SK-N-SH (cell line): ENCODE measurements at regions not wholly inside any gene's neighbourhood (a gene's known extent, or its start where the extent isn't known, plus 50 kb on each side); places are given as distances from the start of the nearest gene placed in this dataset.

Source experiments
- CTCF ChIA-PET: fragments of 300-600, 350-600 bp; formaldehyde crosslinking; extraction: SDS; loops from one replicate; lab custom pipeline; 2021; lab: Yijun Ruan, JAX
- POLR2A ChIA-PET: fragments of 350-600 bp; sonication (Branson Sonifier 250); formaldehyde crosslinking; extraction: SDS; loops from one replicate; lab custom pipeline; 2020; ENCODE audit warnings: antibody characterized with exemption, inconsistent platforms; lab: Yijun Ruan, JAX
- DNase-seq: peaks from one replicate; pipeline ENCODE4 v3.0.0; 2012
- H2AFZ ChIP-seq: fragments of 200-600 bp; sonication (generic); 2 replicates; pipeline ENCODE4 v1.8.1; 2016; ENCODE audit warnings: antibody characterized with exemption, mild to moderate bottlenecking, low read depth
- H3F3A ChIP-seq: fragments of 200-600 bp; sonication (generic); replicated peaks from 2 replicates; pipeline ENCODE3; 2016; ENCODE audit warnings: antibody characterized with exemption, mild to moderate bottlenecking; ENCODE audit not compliant: insufficient read depth
- H3K27ac ChIP-seq, 2 experiments: fragments of 200-500 bp in 1 of 2; fragments of 200-600 bp in 1 of 2; sonication (Bioruptor generic) in 1 of 2; sonication (generic), shearing (Covaris generic) in 1 of 2; 2 replicates each; pipeline versions ENCODE4 v1.5.1 to v1.6.1; 2014 to 2016; ENCODE audit warnings: low read depth in 2 of 2, inconsistent platforms in 1 of 2, low read length in 1 of 2, mild to moderate bottlenecking in 1 of 2, mixed read lengths in 1 of 2
- H3K27me3 ChIP-seq: fragments of 200-600 bp; sonication (generic), shearing (Covaris generic); 2 replicates; pipeline ENCODE4 v1.6.1; 2016; ENCODE audit warnings: mixed run types; ENCODE audit not compliant: insufficient read depth
- H3K36me3 ChIP-seq, 2 experiments: fragments of 200-500 bp in 1 of 2; fragments of 200-600 bp in 1 of 2; sonication (Bioruptor generic) in 1 of 2; sonication (generic) in 1 of 2; replicated peaks in 1 of 2; 2 replicates each; pipeline versions ENCODE3 to v1.5.1; 2014 to 2016; ENCODE audit warnings: low read length in 1 of 2, mild to moderate bottlenecking in 1 of 2; ENCODE audit not compliant: insufficient read depth in 2 of 2, control insufficient read depth in 1 of 2
- H3K4me1 ChIP-seq, 2 experiments: fragments of 200-500 bp in 1 of 2; fragments of 200-600 bp in 1 of 2; sonication (Bioruptor generic) in 1 of 2; sonication (generic), shearing (Covaris generic) in 1 of 2; 2 replicates each; pipeline versions ENCODE4 v1.5.1 to v1.6.1; 2014 to 2016; ENCODE audit warnings: low read depth in 1 of 2, low read length in 1 of 2, mixed run types in 1 of 2; ENCODE audit not compliant: insufficient read depth in 2 of 2, control insufficient read depth in 1 of 2
- H3K4me2 ChIP-seq: fragments of 200-600 bp; sonication (generic), shearing (Covaris generic); 2 replicates; pipeline ENCODE4 v1.6.1; 2017; ENCODE audit warnings: mixed run types
- H3K4me3 ChIP-seq, 2 experiments: fragments of 200-500 bp in 1 of 2; fragments of 200-600 bp in 1 of 2; sonication (Bioruptor generic) in 1 of 2; sonication (generic), shearing (Covaris generic) in 1 of 2; 2 replicates each; pipeline versions ENCODE4 v1.5.1 to v1.8.1; 2014 to 2016; ENCODE audit warnings: low read depth in 2 of 2, inconsistent platforms in 1 of 2, low read length in 1 of 2, mild to moderate bottlenecking in 1 of 2, mixed read lengths in 1 of 2, moderate library complexity in 1 of 2
- H3K79me2 ChIP-seq: fragments of 200-600 bp; sonication (generic); 2 replicates; pipeline ENCODE4 v1.8.1; 2017; ENCODE audit warnings: mild to moderate bottlenecking; ENCODE audit not compliant: insufficient read depth
- H3K9ac ChIP-seq: fragments of 200-600 bp; sonication (generic); 2 replicates; pipeline ENCODE4 v1.6.1; 2017; ENCODE audit warnings: mixed run types
- H3K9me2 ChIP-seq: fragments of 200-600 bp; sonication (generic); 2 replicates; pipeline ENCODE4 v1.6.1; 2017; ENCODE audit warnings: mixed run types
- H3K9me3 ChIP-seq: fragments of 200-600 bp; sonication (generic); 2 replicates; pipeline ENCODE4 v1.6.1; 2017; ENCODE audit warnings: mixed run types, mild to moderate bottlenecking, moderate library complexity
- H4K20me1 ChIP-seq: fragments of 200-600 bp; sonication (generic); 2 replicates; pipeline ENCODE4 v1.6.1; 2017; ENCODE audit warnings: mild to moderate bottlenecking, mixed run types; ENCODE audit not compliant: insufficient read depth
- CHD2 ChIP-seq: fragments of 150-350 bp; IDR thresholded peaks from 2 replicates; pipeline ENCODE4 v1.6.1; 2018; ENCODE audit warnings: low read length; ENCODE audit not compliant: partially characterized antibody
- CTCF ChIP-seq: fragments of 200-600 bp; sonication (generic); IDR thresholded peaks from 2 replicates; pipeline ENCODE4 v1.6.1; 2017; ENCODE audit warnings: antibody characterized with exemption, mild to moderate bottlenecking, moderate library complexity
- ELF1 ChIP-seq: IDR thresholded peaks from 2 replicates; pipeline ENCODE4 v1.4.0; 2012
- EP300 ChIP-seq, 2 experiments: IDR thresholded peaks; 2 replicates each; pipeline versions ENCODE4 v1.4.0 to v1.6.1; 2012; ENCODE audit warnings: borderline replicate concordance in 1 of 2, low read depth in 1 of 2, low read length in 1 of 2
- EZH2phosphoT487 ChIP-seq: fragments of 200-600 bp; sonication (generic); IDR thresholded peaks from 2 replicates; pipeline ENCODE4 v1.6.1; 2017; ENCODE audit warnings: low read depth, mixed run types, mild to moderate bottlenecking, antibody characterized with exemption, moderate library complexity, borderline replicate concordance
- FOXJ3 ChIP-seq: sonication (generic); formaldehyde crosslinking; IDR thresholded peaks from 2 replicates; pipeline ENCODE4 v1.5.1; 2020; ENCODE audit warnings: mild to moderate bottlenecking, missing genetic modification reagents
- GATA2 ChIP-seq: sonication (generic); formaldehyde crosslinking; IDR thresholded peaks from 2 replicates; pipeline ENCODE4 v1.5.0; 2020; ENCODE audit warnings: mild to moderate bottlenecking, missing genetic modification reagents
- IRF3 ChIP-seq: fragments of 150-350 bp; IDR thresholded peaks from 2 replicates; pipeline ENCODE4 v1.6.1; 2016; ENCODE audit warnings: mild to moderate bottlenecking, low read depth, low read length
- MAX ChIP-seq: IDR thresholded peaks from 2 replicates; pipeline ENCODE4 v1.4.0; 2012; ENCODE audit warnings: low read depth
- MEF2A ChIP-seq: IDR thresholded peaks from 2 replicates; pipeline ENCODE4 v1.4.0; 2012; ENCODE audit warnings: low read depth, borderline replicate concordance
- POLR2AphosphoS5 ChIP-seq: IDR thresholded peaks from 2 replicates; pipeline ENCODE4 v1.6.1; 2012; ENCODE audit warnings: low read depth, low read length
- RCOR1 ChIP-seq: fragments of 150-350 bp; IDR thresholded peaks from 2 replicates; pipeline ENCODE4 v1.6.1; 2017; ENCODE audit warnings: antibody characterized with exemption, low read length
- REST ChIP-seq: IDR thresholded peaks from 2 replicates; pipeline ENCODE4 v1.6.1; 2012; ENCODE audit warnings: mild to moderate bottlenecking, low read depth, low read length, moderate library complexity
- SIN3A ChIP-seq: IDR thresholded peaks from 2 replicates; pipeline ENCODE4 v1.6.1; 2012; ENCODE audit warnings: low read depth, mild to moderate bottlenecking, low read length, moderate library complexity, borderline replicate concordance
- TEAD4 ChIP-seq: IDR thresholded peaks from 2 replicates; pipeline ENCODE4 v1.4.0; 2012; ENCODE audit warnings: mild to moderate bottlenecking, borderline replicate concordance; ENCODE audit not compliant: insufficient read depth
- YY1 ChIP-seq: IDR thresholded peaks from 2 replicates; pipeline ENCODE4 v1.4.0; 2012; ENCODE audit warnings: low read depth, mild to moderate bottlenecking
- WGBS: methylation state at CpG from one replicate; pipeline ENCODE4 v1.1.6; 2017; ENCODE audit warnings: low lambda C conversion rate; 5-methylcytosine and 5-hydroxymethylcytosine counted together

GRCh38 chr4:119682099-119682498 is 53.5 kb upstream of the PDE5A start:
- H3K4me3 ChIP-seq, result no peak overlapping the region
- ChIA-PET CTCF (interaction anchor here (1.1 to 1.2 kb wide), 2 partner anchors 7 to 17 kb away, joined by 3 to 4 read pairs; no protein-coding TSS in a partner anchor), POLR2A (no interaction called here)
- H3K9me3 ChIP-seq, result no peaks in the 10 kb centered on the region
- H4K20me1 ChIP-seq, result no peaks in the 10 kb centered on the region
- H3K27me3 ChIP-seq, result no peaks in the 10 kb centered on the region
- no peak overlapping the region for H3K4me2 ChIP-seq
- DNase-seq, result no peak
- peaks cover 0 to 9% of the 10 kb centered on the region in 2 experiments; a peak in 1 of 4 replicates for H3K4me1 ChIP-seq
- no peaks in the 10 kb centered on the region for H3K9me2 ChIP-seq
- WGBS, result 77% methylated on average over 2 of the region's 2 CpGs
- TF ChIP-seq GATA2 (CRISPR knock-in tag) (no peak), ELF1 (no peak), MAX (no peak), CHD2 (no peak), YY1 (no peak), FOXJ3 (CRISPR knock-in tag) (no peak), TEAD4 (no peak)
- no peaks in the 10 kb centered on the region for H3K36me3 ChIP-seq
- no peak overlapping the region for H3K9ac ChIP-seq
- no peaks in the 10 kb centered on the region for H3K79me2 ChIP-seq
- H3K27ac ChIP-seq, result no peak overlapping the region
- H2AFZ ChIP-seq, result no peak overlapping the region
- H3F3A ChIP-seq, result no peaks in the 10 kb centered on the region

- POLR2A ChIA-PET, result no interaction called here
- 2% methylated on average over 3 of the region's 3 CpGs for WGBS
- no peaks in the 10 kb centered on the region for H3K9me2 ChIP-seq
These were observed 50.6 kb upstream of the PDE5A start for GRCh38 chr4:119679251-119679650.

More at GRCh38 chr4:119679251-119679650, 50.6 kb upstream of the PDE5A start:
- no peaks in the 10 kb centered on the region for H3K79me2 ChIP-seq
- H3K9me3 ChIP-seq, result no peaks in the 10 kb centered on the region
- H3K27ac ChIP-seq, result no peak overlapping the region
- H3K4me3 ChIP-seq, result no peak overlapping the region
- H3K4me1 ChIP-seq, result peaks cover 0 to 9% of the 10 kb centered on the region in 2 experiments; a peak in 1 of 4 replicates
- no peak for TF ChIP-seq CTCF
- TF ChIP-seq REST, result no peak
- no peak for TF ChIP-seq RCOR1
- no peak for TF ChIP-seq TEAD4
- no peak for TF ChIP-seq SIN3A
- TF ChIP-seq POLR2AphosphoS5, result no peak
- TF ChIP-seq EP300 (IDR thresholded peaks at IDR 0.05; ENCODE audit: borderline replicate concordance in 1 of 2, low read depth in 1 of 2, low read length in 1 of 2), result no peak
- TF ChIP-seq IRF3, result no peak
- no peak for TF ChIP-seq MEF2A
- no peak for TF ChIP-seq EZH2phosphoT487
- no peaks in the 10 kb centered on the region for H3F3A ChIP-seq
- no peak overlapping the region for H3K9ac ChIP-seq
- H3K27me3 ChIP-seq, result no peaks in the 10 kb centered on the region
- CTCF ChIA-PET, result interaction anchor here (0.7 to 1.4 kb wide), 2 partner anchors 13 to 51 kb away, joined by 3 to 10 read pairs; partner anchors contain the start of gene PDE5A
- no peak for DNase-seq
- H2AFZ ChIP-seq, result no peak overlapping the region
- no peaks in the 10 kb centered on the region for H3K36me3 ChIP-seq
- H3K4me2 ChIP-seq, result no peak overlapping the region
- no peaks in the 10 kb centered on the region for H4K20me1 ChIP-seq
